Tibial nerve (tissue), 3 donors: ENCODE measurements at regions not wholly inside any gene's neighbourhood (a gene's known extent, or its start where the extent isn't known, plus 50 kb on each side); places are given as distances from the start of the nearest gene placed in this dataset.

Source experiments
- CTCF ChIP-seq, 5 experiments: fragments of 200-600 bp in 3 of 5; fragments of 450-650 bp in 2 of 5; sonication (generic) in 3 of 5; IDR thresholded peaks; one replicate each; pipeline ENCODE4 v1.5.1; 2016 to 2019; ENCODE audit warnings: antibody characterized with exemption in 5 of 5, mild to moderate bottlenecking in 3 of 5, moderate library complexity in 2 of 5
- POLR2A ChIP-seq, 2 donors: fragments of 450-650 bp; IDR thresholded peaks; one replicate each; pipeline ENCODE4 v1.6.1; 2017; ENCODE audit warnings: antibody characterized with exemption in 2 of 2, mild to moderate bottlenecking in 2 of 2, moderate library complexity in 2 of 2

GRCh38 chr14:22213120-22213519 lies 375.9 kb downstream of the DAD1 start:
- TF ChIP-seq CTCF (IDR thresholded peaks at IDR 0.05) (no peak), POLR2A (IDR thresholded peaks at IDR 0.05) (no peak)
